Activated CD4-positive, CD25-positive, alpha-beta regulatory T cell treated with anti-CD3 and anti-CD28 coated beads, Interleukin-2, amount 50 U/mL, for 16 hours (primary cell): ENCODE measurements at regions not wholly inside any gene's neighbourhood (a gene's known extent, or its start where the extent isn't known, plus 50 kb on each side); places are given as distances from the start of the nearest gene placed in this dataset.

Experiments used
- DNase-seq: peaks from one replicate; pipeline ENCODE4 v3.0.0-alpha.2; 2020; ENCODE audit warnings: low read depth, low spot score

- DNase-seq: no peak
Measured at GRCh38 chr1:98422816-98423215, 238.7 kb upstream of the SNX7 start.

- DNase-seq: no peak
Measured at GRCh38 chr1:98421085-98421435, 240.5 kb upstream of the SNX7 start.

GRCh38 chr1:98420376-98421084, 241.0 kb upstream of the SNX7 start:
- no peak for DNase-seq

- DNase-seq: no peak
Measured at GRCh38 chr1:98417820-98418219, 243.7 kb upstream of the SNX7 start.

- DNase-seq: no peak
Measured at GRCh38 chr1:98410082-98410481, 251.4 kb upstream of the SNX7 start.

GRCh38 chr1:98406352-98407088, 255.0 kb upstream of the SNX7 start:
- DNase-seq: no peak

- DNase-seq: no peak
Measured at GRCh38 chr1:98405581-98406074, 255.9 kb upstream of the SNX7 start.

GRCh38 chr1:98404866-98405265, 256.7 kb upstream of the SNX7 start:
- no peak for DNase-seq

- DNase-seq: no peak
Measured at GRCh38 chr1:98403963-98404480, 257.5 kb upstream of the SNX7 start.

GRCh38 chr1:98402860-98403259, 258.7 kb upstream of the SNX7 start:
- DNase-seq: no peak

GRCh38 chr1:98400446-98400845, 261.1 kb upstream of the SNX7 start:
- no peak for DNase-seq

- DNase-seq: no peak
Measured at GRCh38 chr1:98399218-98399617, 262.3 kb upstream of the SNX7 start.

GRCh38 chr1:98398649-98399048, 262.9 kb upstream of the SNX7 start:
- DNase-seq: no peak

- no peak for DNase-seq
Measured at GRCh38 chr1:98398092-98398491, 263.4 kb upstream of the SNX7 start.

- DNase-seq: no peak
Measured at GRCh38 chr1:98393719-98394118, 267.8 kb upstream of the SNX7 start.

GRCh38 chr1:98391175-98391574, 270.3 kb upstream of the SNX7 start:
- DNase-seq: no peak

- no peak for DNase-seq
Measured at GRCh38 chr1:98389809-98390208, 271.7 kb upstream of the SNX7 start.

GRCh38 chr1:98388441-98388840, 273.1 kb upstream of the SNX7 start:
- no peak for DNase-seq

GRCh38 chr1:98387701-98388100, 273.8 kb upstream of the SNX7 start:
- no peak for DNase-seq

GRCh38 chr1:98386675-98387440, 274.7 kb upstream of the SNX7 start:
- no peak for DNase-seq

GRCh38 chr1:98385652-98386051, 275.9 kb upstream of the SNX7 start:
- DNase-seq: no peak

- no peak for DNase-seq
Measured at GRCh38 chr1:98384461-98385141, 276.9 kb upstream of the SNX7 start.
